ENCODE measurements at regions not wholly inside any gene's neighbourhood (a gene's known extent, or its start where the extent isn't known, plus 50 kb on each side); places are given as distances from the start of the nearest gene placed in this dataset.

DNA sequence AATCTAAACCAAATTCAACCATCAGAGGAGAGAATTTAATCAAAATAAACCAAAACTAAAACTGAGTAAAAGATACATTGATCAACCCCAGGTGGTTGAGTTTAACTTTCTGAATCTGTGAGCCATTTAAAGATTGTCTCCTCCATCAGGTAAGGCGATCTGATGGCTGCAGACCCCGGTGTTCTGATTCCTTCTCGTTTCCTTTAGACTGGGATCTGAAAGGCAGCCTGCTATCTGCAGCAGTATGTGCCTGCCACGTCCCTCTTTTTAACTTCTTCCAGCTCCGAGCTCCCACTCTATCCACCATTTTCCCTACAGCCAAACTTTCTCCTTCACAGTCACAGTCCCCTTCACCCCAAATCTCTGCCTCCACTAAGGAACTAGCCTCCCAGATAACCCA is 66.1 kb upstream of the ARHGAP32 start:
- TF ChIP-seq, protein P1, sequence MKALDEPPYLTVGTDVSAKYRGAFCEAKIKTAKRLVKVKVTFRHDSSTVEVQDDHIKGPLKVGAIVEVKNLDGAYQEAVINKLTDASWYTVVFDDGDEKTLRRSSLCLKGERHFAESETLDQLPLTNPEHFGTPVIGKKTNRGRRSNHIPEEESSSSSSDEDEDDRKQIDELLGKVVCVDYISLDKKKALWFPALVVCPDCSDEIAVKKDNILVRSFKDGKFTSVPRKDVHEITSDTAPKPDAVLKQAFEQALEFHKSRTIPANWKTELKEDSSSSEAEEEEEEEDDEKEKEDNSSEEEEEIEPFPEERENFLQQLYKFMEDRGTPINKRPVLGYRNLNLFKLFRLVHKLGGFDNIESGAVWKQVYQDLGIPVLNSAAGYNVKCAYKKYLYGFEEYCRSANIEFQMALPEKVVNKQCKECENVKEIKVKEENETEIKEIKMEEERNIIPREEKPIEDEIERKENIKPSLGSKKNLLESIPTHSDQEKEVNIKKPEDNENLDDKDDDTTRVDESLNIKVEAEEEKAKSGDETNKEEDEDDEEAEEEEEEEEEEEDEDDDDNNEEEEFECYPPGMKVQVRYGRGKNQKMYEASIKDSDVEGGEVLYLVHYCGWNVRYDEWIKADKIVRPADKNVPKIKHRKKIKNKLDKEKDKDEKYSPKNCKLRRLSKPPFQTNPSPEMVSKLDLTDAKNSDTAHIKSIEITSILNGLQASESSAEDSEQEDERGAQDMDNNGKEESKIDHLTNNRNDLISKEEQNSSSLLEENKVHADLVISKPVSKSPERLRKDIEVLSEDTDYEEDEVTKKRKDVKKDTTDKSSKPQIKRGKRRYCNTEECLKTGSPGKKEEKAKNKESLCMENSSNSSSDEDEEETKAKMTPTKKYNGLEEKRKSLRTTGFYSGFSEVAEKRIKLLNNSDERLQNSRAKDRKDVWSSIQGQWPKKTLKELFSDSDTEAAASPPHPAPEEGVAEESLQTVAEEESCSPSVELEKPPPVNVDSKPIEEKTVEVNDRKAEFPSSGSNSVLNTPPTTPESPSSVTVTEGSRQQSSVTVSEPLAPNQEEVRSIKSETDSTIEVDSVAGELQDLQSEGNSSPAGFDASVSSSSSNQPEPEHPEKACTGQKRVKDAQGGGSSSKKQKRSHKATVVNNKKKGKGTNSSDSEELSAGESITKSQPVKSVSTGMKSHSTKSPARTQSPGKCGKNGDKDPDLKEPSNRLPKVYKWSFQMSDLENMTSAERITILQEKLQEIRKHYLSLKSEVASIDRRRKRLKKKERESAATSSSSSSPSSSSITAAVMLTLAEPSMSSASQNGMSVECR (CRISPR knock-in tag; IDR thresholded peaks at IDR 0.05; ENCODE audit: borderline replicate concordance) = no peak
- no peak for TF ChIP-seq FOXP4 (CRISPR knock-in tag; IDR thresholded peaks at IDR 0.05)
- TF ChIP-seq ETV6 (CRISPR knock-in tag; IDR thresholded peaks at IDR 0.05) = no peak
- TF ChIP-seq MAX (CRISPR knock-in tag; IDR thresholded peaks at IDR 0.05) = no peak
- no peak for TF ChIP-seq CREB1 (CRISPR knock-in tag; IDR thresholded peaks at IDR 0.05)
- TF ChIP-seq CREM (CRISPR knock-in tag; IDR thresholded peaks at IDR 0.05) = no peak
- TF ChIP-seq, protein P2, sequence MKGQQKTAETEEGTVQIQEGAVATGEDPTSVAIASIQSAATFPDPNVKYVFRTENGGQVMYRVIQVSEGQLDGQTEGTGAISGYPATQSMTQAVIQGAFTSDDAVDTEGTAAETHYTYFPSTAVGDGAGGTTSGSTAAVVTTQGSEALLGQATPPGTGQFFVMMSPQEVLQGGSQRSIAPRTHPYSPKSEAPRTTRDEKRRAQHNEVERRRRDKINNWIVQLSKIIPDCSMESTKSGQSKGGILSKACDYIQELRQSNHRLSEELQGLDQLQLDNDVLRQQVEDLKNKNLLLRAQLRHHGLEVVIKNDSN (CRISPR knock-in tag; IDR thresholded peaks at IDR 0.05) = no peak
- no peak for TF ChIP-seq CTCF (IDR thresholded peaks at IDR 0.05)
- no peak for TF ChIP-seq ZNF121 (CRISPR knock-in tag; IDR thresholded peaks at IDR 0.05)
- TF ChIP-seq, protein P3, sequence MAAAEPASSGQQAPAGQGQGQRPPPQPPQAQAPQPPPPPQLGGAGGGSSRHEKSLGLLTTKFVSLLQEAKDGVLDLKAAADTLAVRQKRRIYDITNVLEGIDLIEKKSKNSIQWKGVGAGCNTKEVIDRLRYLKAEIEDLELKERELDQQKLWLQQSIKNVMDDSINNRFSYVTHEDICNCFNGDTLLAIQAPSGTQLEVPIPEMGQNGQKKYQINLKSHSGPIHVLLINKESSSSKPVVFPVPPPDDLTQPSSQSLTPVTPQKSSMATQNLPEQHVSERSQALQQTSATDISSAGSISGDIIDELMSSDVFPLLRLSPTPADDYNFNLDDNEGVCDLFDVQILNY (CRISPR knock-in tag; IDR thresholded peaks at IDR 0.05) = no peak
- no peak for TF ChIP-seq SOX15 (CRISPR knock-in tag; IDR thresholded peaks at IDR 0.05)
- no peak for TF ChIP-seq TCF7 (CRISPR knock-in tag; IDR thresholded peaks at IDR 0.05; ENCODE audit: low read depth)
- TF ChIP-seq, protein P4, sequence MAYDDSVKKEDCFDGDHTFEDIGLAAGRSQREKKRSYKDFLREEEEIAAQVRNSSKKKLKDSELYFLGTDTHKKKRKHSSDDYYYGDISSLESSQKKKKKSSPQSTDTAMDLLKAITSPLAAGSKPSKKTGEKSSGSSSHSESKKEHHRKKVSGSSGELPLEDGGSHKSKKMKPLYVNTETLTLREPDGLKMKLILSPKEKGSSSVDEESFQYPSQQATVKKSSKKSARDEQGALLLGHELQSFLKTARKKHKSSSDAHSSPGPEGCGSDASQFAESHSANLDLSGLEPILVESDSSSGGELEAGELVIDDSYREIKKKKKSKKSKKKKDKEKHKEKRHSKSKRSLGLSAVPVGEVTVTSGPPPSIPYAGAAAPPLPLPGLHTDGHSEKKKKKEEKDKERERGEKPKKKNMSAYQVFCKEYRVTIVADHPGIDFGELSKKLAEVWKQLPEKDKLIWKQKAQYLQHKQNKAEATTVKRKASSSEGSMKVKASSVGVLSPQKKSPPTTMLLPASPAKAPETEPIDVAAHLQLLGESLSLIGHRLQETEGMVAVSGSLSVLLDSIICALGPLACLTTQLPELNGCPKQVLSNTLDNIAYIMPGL (CRISPR knock-in tag; IDR thresholded peaks at IDR 0.05) = no peak
- TF ChIP-seq MYBL2 (CRISPR knock-in tag; IDR thresholded peaks at IDR 0.05) = no peak
